H1 (cell line): ENCODE measurements at regions not wholly inside any gene's neighbourhood (a gene's known extent, or its start where the extent isn't known, plus 50 kb on each side); places are given as distances from the start of the nearest gene placed in this dataset.

ENCODE experiments used
- CREB1 ChIP-seq: IDR thresholded peaks from 2 replicates; pipeline ENCODE4 v1.6.1; 2012; ENCODE audit warnings: inconsistent platforms
- CTBP2 ChIP-seq: IDR thresholded peaks from 2 replicates; pipeline ENCODE4 v1.7.0; 2011; ENCODE audit warnings: borderline replicate concordance, mild to moderate bottlenecking, moderate library complexity, mixed read lengths, low read length; ENCODE audit not compliant: insufficient read depth, insufficient read length
- NANOG ChIP-seq: IDR thresholded peaks from 2 replicates; pipeline ENCODE4 v1.6.1; 2011; ENCODE audit warnings: low read length, low read depth, mild to moderate bottlenecking, inconsistent platforms; ENCODE audit not compliant: insufficient read depth, poor library complexity, severe bottlenecking

- TF ChIP-seq CTBP2 (no peak), NANOG (no peak), CREB1 (no peak)
Observed at GRCh38 chr9:13932528-13933267, 381.2 kb downstream of the NFIB start (continued).
